GM12878 (cell line): ENCODE measurements at regions not wholly inside any gene's neighbourhood (a gene's known extent, or its start where the extent isn't known, plus 50 kb on each side); places are given as distances from the start of the nearest gene placed in this dataset.

Experiments used
- ATAC-seq: fragments of 200-7000 bp; cut with Tn5 transposase; 3 replicates; pipeline ENCODE4 v1.9.1; 2020; ENCODE audit warnings: mild to moderate bottlenecking, moderate library complexity
- BruUV-seq: library from RNA; stranded (reverse); fragments of 400-500 nt; replicated peaks from 2 replicates; lab custom pipeline; 2021; lab: Mats Ljungman, UMichigan
- CTCF ChIA-PET: fragments of 300-600 bp; sonication (Branson Sonifier 250); formaldehyde crosslinking; extraction: SDS; loops from one replicate; lab custom pipeline; 2021; ENCODE audit warnings: inconsistent platforms; lab: Yijun Ruan, JAX
- POLR2A ChIA-PET: fragments of 350-600 bp; formaldehyde crosslinking; extraction: SDS; loops from one replicate; lab custom pipeline; 2021; ENCODE audit warnings: inconsistent platforms; lab: Charles Lee
- RAD21 ChIA-PET: fragments of 300-600 bp; sonication (Branson Sonifier 250); formaldehyde crosslinking; loops from one replicate; lab custom pipeline; 2023; ENCODE audit warnings: antibody characterized with exemption; ENCODE audit not compliant: unreplicated experiment; lab: Charles Lee
- SMC1A ChIA-PET: fragments of 300-600 bp; sonication (Branson Sonifier 250); formaldehyde crosslinking; loops from one replicate; lab custom pipeline; 2023; ENCODE audit not compliant: unreplicated experiment, uncharacterized antibody; lab: Charles Lee
- DNase-seq: peaks from one replicate; pipeline ENCODE4 v3.0.0-alpha.2; 2011; ENCODE audit warnings: low read depth, low spot score
- FAIRE-seq: peaks from 3 replicates; lab custom pipeline; 2011; peaks lifted over from hg19 to GRCh38; lab: Jason Lieb, UNC
- H2AFZ ChIP-seq: 2 replicates; pipeline ENCODE4 v1.6.0; 2011; ENCODE audit warnings: low read depth, low read length, control low read depth; ENCODE audit not compliant: control insufficient read depth
- H3K27ac ChIP-seq: 2 replicates; pipeline ENCODE4 v1.5.1; 2011; ENCODE audit warnings: control low read depth; ENCODE audit not compliant: control insufficient read depth, insufficient read depth
- H3K27me3 ChIP-seq, 2 experiments: replicated peaks in 1 of 2; 2 replicates each; pipeline versions ENCODE4 v1.6.0 to v1.6.1; 2011; ENCODE audit warnings: low read length in 1 of 2; ENCODE audit not compliant: control insufficient read depth in 2 of 2, insufficient read depth in 2 of 2
- H3K36me3 ChIP-seq, 2 experiments: 2 replicates each; pipeline ENCODE4 v1.5.1; 2011; ENCODE audit warnings: low read length in 1 of 2; ENCODE audit not compliant: control insufficient read depth in 2 of 2, insufficient read depth in 2 of 2
- H3K4me1 ChIP-seq: 2 replicates; pipeline ENCODE4 v1.6.1; 2011; ENCODE audit warnings: mild to moderate bottlenecking, low read length, moderate library complexity, mixed read lengths; ENCODE audit not compliant: control insufficient read depth, insufficient read depth
- H3K4me2 ChIP-seq: 2 replicates; pipeline ENCODE4 v1.6.0; 2011; ENCODE audit warnings: control low read depth; ENCODE audit not compliant: control insufficient read depth, insufficient read depth
- H3K4me3 ChIP-seq: fragments of 200-600 bp; sonication (generic); 2 replicates; pipeline ENCODE4 v1.5.1; 2016
- H3K79me2 ChIP-seq: 2 replicates; pipeline ENCODE4 v1.6.0; 2011; ENCODE audit warnings: low read length; ENCODE audit not compliant: control insufficient read depth, insufficient read depth
- H3K9ac ChIP-seq: 2 replicates; pipeline ENCODE4 v1.8.0; 2011; ENCODE audit warnings: low read length, control low read depth, mixed read lengths; ENCODE audit not compliant: control insufficient read depth, insufficient read depth
- H3K9me3 ChIP-seq: replicated peaks from 3 replicates; pipeline ENCODE4 v1.5.1; 2011; ENCODE audit warnings: mild to moderate bottlenecking, low read length; ENCODE audit not compliant: control insufficient read depth, insufficient read depth
- H4K20me1 ChIP-seq: 2 replicates; pipeline ENCODE4 v1.6.0; 2011; ENCODE audit not compliant: control insufficient read depth, insufficient read depth
- FOS ChIP-seq: IDR thresholded peaks from 3 replicates; pipeline ENCODE4 v1.6.1; 2011; ENCODE audit warnings: borderline replicate concordance; ENCODE audit not compliant: insufficient read length; ENCODE audit errors: extremely low read depth
- NFYB ChIP-seq: IDR thresholded peaks from 2 replicates; pipeline ENCODE4 v1.6.1; 2011; ENCODE audit warnings: low read depth, mild to moderate bottlenecking, low read length, improper control_type of control experiment, moderate library complexity; ENCODE audit not compliant: insufficient read depth
- NRF1 ChIP-seq: conservative IDR thresholded peaks from 2 replicates; pipeline ENCODE4 v1.6.1; 2011; ENCODE audit warnings: mild to moderate bottlenecking, low read depth, low read length, improper control_type of control experiment
- RBBP5 ChIP-seq: fragments of 200-600 bp; sonication (generic); conservative IDR thresholded peaks from 2 replicates; pipeline ENCODE4 v1.6.1; 2016
- STAT1 ChIP-seq: fragments of 450-650 bp; conservative IDR thresholded peaks from 2 replicates; pipeline ENCODE4 v1.6.1; 2014; ENCODE audit warnings: antibody characterized with exemption, mild to moderate bottlenecking
- STAT3 ChIP-seq: IDR thresholded peaks from 2 replicates; pipeline ENCODE4 v1.6.1; 2011; ENCODE audit warnings: low read depth, low read length, improper control_type of control experiment
- SUPT20H ChIP-seq: IDR thresholded peaks from 2 replicates; pipeline ENCODE4 v1.6.1; 2011; ENCODE audit warnings: low read depth, mild to moderate bottlenecking, low read length, moderate library complexity, borderline replicate concordance; ENCODE audit not compliant: control insufficient read depth
- TARDBP ChIP-seq: IDR thresholded peaks from 2 replicates; pipeline ENCODE4 v1.6.1; 2016; ENCODE audit warnings: borderline replicate concordance
- ZNF592 ChIP-seq: fragments of 450-650 bp; IDR thresholded peaks from 2 replicates; pipeline ENCODE4 v1.6.1; 2017; ENCODE audit warnings: mild to moderate bottlenecking, moderate library complexity
- WGBS: methylation state at CpG from one replicate; pipeline ENCODE4 v1.1.6; 2016; ENCODE audit warnings: low lambda C conversion rate; ENCODE audit not compliant: insufficient replicate concordance, insufficient coverage; ENCODE audit errors: missing lambda C conversion rate; 5-methylcytosine and 5-hydroxymethylcytosine counted together
- in situ Hi-C: fragments of 300-500 bp; cut with MboI; formaldehyde crosslinking; loops from 9 replicates; pipeline ENCODE4 v1.14.3; 2018; ENCODE audit warnings: mixed read lengths
- intact Hi-C: fragments of 100-400 bp; cut with micrococcal nuclease; formaldehyde crosslinking; loops from one replicate; pipeline ENCODE4 v1.14.2; 2022; ENCODE audit not compliant: unreplicated experiment
- TF ChIP-seq, protein P1 (sequence below), 3 experiments: IDR thresholded peaks in 2 of 3; conservative IDR thresholded peaks in 1 of 3; 2 replicates each; pipeline ENCODE4 v1.5.1; 2011; ENCODE audit warnings: low read depth in 3 of 3, low read length in 3 of 3, mild to moderate bottlenecking in 3 of 3, control low read depth in 2 of 3, moderate library complexity in 2 of 3, inconsistent platforms in 1 of 3, mixed read lengths in 1 of 3; ENCODE audit not compliant: control insufficient read depth in 2 of 3, insufficient read depth in 1 of 3; ENCODE audit errors: extremely low read depth in 1 of 3
- TF ChIP-seq, protein P2 (sequence below): IDR thresholded peaks from 2 replicates; pipeline ENCODE4 v1.6.1; 2012; ENCODE audit warnings: low read depth, low read length, improper control_type of control experiment

GRCh38 chr3:42336103-42336502, 70.1 kb upstream of the CCK start:
- Histone ChIP-seq H4K20me1 (no peaks in the 10 kb centered on the region), H3K36me3 (no peaks in the 10 kb centered on the region), H3K9me3 (no peaks in the 10 kb centered on the region), H3K4me2 (no peak overlapping the region), H3K27ac (no peak overlapping the region), H3K79me2 (no peaks in the 10 kb centered on the region), H3K27me3 (peaks cover 0 to 1% of the 10 kb centered on the region in 2 experiments; a peak in 1 of 4 replicates), H3K4me1 (no peaks in the 10 kb centered on the region), H2AFZ (no peak overlapping the region), H3K4me3 (no peak overlapping the region), H3K9ac (no peak overlapping the region)
- 0% methylated on average over 1 of the region's 1 CpG for WGBS
- intact Hi-C loops = no loop called here
- POLR2A ChIA-PET = no interaction called here
- DNase-seq (no peak), ATAC-seq (no peak), FAIRE-seq (no peak)
- RAD21 ChIA-PET = no interaction called here
- CTCF ChIA-PET = no interaction called here
- no TSS peak for BruUV-seq
- TF ChIP-seq ZNF592 (no peak), FOS (no peak), SUPT20H (no peak), NFYB (no peak), RBBP5 (no peak), STAT3 (no peak), STAT1 (no peak), NRF1 (no peak), TARDBP (no peak)
- TF ChIP-seq, protein P1, sequence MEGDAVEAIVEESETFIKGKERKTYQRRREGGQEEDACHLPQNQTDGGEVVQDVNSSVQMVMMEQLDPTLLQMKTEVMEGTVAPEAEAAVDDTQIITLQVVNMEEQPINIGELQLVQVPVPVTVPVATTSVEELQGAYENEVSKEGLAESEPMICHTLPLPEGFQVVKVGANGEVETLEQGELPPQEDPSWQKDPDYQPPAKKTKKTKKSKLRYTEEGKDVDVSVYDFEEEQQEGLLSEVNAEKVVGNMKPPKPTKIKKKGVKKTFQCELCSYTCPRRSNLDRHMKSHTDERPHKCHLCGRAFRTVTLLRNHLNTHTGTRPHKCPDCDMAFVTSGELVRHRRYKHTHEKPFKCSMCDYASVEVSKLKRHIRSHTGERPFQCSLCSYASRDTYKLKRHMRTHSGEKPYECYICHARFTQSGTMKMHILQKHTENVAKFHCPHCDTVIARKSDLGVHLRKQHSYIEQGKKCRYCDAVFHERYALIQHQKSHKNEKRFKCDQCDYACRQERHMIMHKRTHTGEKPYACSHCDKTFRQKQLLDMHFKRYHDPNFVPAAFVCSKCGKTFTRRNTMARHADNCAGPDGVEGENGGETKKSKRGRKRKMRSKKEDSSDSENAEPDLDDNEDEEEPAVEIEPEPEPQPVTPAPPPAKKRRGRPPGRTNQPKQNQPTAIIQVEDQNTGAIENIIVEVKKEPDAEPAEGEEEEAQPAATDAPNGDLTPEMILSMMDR (IDR thresholded peaks at IDR 0.05 in 2 of 3, conservative IDR thresholded peaks at IDR 0.05 in 1 of 3; ENCODE audit: control insufficient read depth in 2 of 3, extremely low read depth in 1 of 3, insufficient read depth in 1 of 3, low read depth in 3 of 3, low read length in 3 of 3) = no peak
- TF ChIP-seq, protein P2, sequence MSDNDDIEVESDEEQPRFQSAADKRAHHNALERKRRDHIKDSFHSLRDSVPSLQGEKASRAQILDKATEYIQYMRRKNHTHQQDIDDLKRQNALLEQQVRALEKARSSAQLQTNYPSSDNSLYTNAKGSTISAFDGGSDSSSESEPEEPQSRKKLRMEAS = no peak
- in situ Hi-C loops = no loop called here
- SMC1A ChIA-PET = interaction anchor here (1.3 kb wide), 1 partner anchor 9 kb away, joined by 4 read pairs; no protein-coding TSS in a partner anchor
